Vagina (tissue), 2 donors: ENCODE measurements at regions not wholly inside any gene's neighbourhood (a gene's known extent, or its start where the extent isn't known, plus 50 kb on each side); places are given as distances from the start of the nearest gene placed in this dataset.
"Not testable (repeated sequence)": the region's sequence is repeated elsewhere in the genome, so short reads cannot be mapped to it uniquely, and the experiment has no call there.

Experiments used
- DNase-seq, 2 donors: peaks; one replicate each; pipeline ENCODE4 v3.0.0-alpha.2; 2017; ENCODE audit errors: extremely low spot score in 2 of 2
- H3K27ac ChIP-seq: fragments of 200-600 bp; sonication (generic); one replicate; pipeline ENCODE4 v1.5.1; 2019
- H3K27me3 ChIP-seq: fragments of 200-600 bp; sonication (generic); one replicate; pipeline ENCODE4 v1.5.1; 2019
- H3K36me3 ChIP-seq, 2 donors: fragments of 200-600 bp; sonication (generic); one replicate each; pipeline ENCODE4 v1.5.1; 2017 to 2019
- H3K4me1 ChIP-seq: fragments of 200-600 bp; sonication (generic); one replicate; pipeline ENCODE4 v1.5.1; 2019
- H3K4me3 ChIP-seq, 2 donors: fragments of 200-600 bp; sonication (generic); 1 replicate in 1 of 2; 2 replicates in 1 of 2; pipeline ENCODE4 v1.5.1; 2016 to 2019
- H3K9me3 ChIP-seq: fragments of 200-600 bp; sonication (generic); one replicate; pipeline ENCODE4 v1.5.1; 2019
- POLR2A ChIP-seq, 2 donors: fragments of 450-650 bp; IDR thresholded peaks; one replicate each; pipeline ENCODE4 v1.6.1; 2017; ENCODE audit warnings: antibody characterized with exemption in 2 of 2, mild to moderate bottlenecking in 2 of 2, moderate library complexity in 2 of 2
- POLR2AphosphoS5 ChIP-seq, 2 donors: sonication (generic); formaldehyde crosslinking; IDR thresholded peaks; one replicate each; pipeline ENCODE4 v1.9.0; 2017; ENCODE audit warnings: antibody characterized with exemption in 2 of 2, mild to moderate bottlenecking in 2 of 2, low read depth in 1 of 2; ENCODE audit not compliant: insufficient read depth in 1 of 2
- intact Hi-C: fragments of 100-400 bp; cut with DNase I; formaldehyde crosslinking; loops from one replicate; pipeline ENCODE4 v1.15.1; 2023
- TF ChIP-seq, protein P1 (sequence below), 3 experiments: fragments of 450-650 bp in 2 of 3; fragments of 200-600 bp in 1 of 3; sonication (generic) in 1 of 3; IDR thresholded peaks; one replicate each; pipeline ENCODE4 v1.5.1; 2017 to 2019; ENCODE audit warnings: antibody characterized with exemption in 3 of 3, mild to moderate bottlenecking in 2 of 3, moderate library complexity in 2 of 3

DNA sequence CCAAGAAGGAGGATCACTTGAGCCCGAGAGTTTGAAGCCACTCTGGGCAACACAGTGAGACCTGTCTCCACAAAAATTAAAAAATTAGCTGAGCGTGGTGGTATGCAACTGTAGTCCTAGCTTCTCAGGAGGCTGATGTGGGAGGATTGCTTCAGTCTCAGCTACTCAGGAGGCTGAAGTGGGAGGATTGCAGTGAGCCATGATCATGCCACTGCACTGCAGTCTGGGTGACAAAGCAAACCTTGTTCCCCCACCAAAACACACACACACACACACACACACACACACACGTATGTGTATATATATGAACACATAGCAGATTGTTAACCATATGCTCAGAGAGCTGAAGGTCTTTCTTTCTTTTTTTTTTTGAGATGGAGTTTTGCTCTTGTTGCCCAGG, 157.5 kb upstream of the MAST4 start:
- DNase-seq, result no peak
- no peak for TF ChIP-seq POLR2A (IDR thresholded peaks at IDR 0.05)
- TF ChIP-seq, protein P1, sequence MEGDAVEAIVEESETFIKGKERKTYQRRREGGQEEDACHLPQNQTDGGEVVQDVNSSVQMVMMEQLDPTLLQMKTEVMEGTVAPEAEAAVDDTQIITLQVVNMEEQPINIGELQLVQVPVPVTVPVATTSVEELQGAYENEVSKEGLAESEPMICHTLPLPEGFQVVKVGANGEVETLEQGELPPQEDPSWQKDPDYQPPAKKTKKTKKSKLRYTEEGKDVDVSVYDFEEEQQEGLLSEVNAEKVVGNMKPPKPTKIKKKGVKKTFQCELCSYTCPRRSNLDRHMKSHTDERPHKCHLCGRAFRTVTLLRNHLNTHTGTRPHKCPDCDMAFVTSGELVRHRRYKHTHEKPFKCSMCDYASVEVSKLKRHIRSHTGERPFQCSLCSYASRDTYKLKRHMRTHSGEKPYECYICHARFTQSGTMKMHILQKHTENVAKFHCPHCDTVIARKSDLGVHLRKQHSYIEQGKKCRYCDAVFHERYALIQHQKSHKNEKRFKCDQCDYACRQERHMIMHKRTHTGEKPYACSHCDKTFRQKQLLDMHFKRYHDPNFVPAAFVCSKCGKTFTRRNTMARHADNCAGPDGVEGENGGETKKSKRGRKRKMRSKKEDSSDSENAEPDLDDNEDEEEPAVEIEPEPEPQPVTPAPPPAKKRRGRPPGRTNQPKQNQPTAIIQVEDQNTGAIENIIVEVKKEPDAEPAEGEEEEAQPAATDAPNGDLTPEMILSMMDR (IDR thresholded peaks at IDR 0.05), result no peak
- TF ChIP-seq POLR2AphosphoS5 (IDR thresholded peaks at IDR 0.05; ENCODE audit: insufficient read depth in 1 of 2, low read depth in 1 of 2), result no peak

DNA sequence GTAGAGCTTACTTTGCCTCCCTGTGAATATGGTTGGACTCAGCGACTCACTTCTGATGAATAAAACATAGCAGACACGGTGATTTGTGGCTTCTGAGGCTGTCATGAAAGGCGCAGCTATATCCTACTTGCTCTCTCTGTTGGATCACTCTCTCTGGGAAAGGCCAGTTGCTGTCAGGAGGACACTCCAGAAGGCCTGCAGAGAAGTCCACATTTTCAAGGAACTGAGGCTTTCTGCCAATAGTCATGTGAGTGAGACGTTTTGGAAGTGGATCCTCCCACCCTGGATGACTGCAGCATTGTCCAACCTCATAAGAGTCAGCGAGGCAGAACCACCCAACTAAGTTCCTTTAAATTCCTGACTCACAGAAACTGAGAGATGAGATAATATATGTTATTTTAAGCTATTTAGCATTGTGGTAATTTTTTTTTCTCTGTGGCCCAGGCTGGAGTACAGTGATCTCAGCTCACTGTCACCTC, 156.0 kb upstream of the MAST4 start:
- no peaks in the 10 kb centered on the region for H3K9me3 ChIP-seq
- H3K36me3 ChIP-seq, result no peaks in the 10 kb centered on the region
- intact Hi-C loops, result no loop called here
- no peak for DNase-seq
- H3K27ac ChIP-seq, result no peak overlapping the region
- H3K27me3 ChIP-seq, result no peaks in the 10 kb centered on the region
- TF ChIP-seq POLR2A (IDR thresholded peaks at IDR 0.05), result no peak
- TF ChIP-seq POLR2AphosphoS5 (IDR thresholded peaks at IDR 0.05; ENCODE audit: insufficient read depth in 1 of 2, low read depth in 1 of 2), result no peak
- TF ChIP-seq, protein P1 (IDR thresholded peaks at IDR 0.05), result no peak
- H3K4me3 ChIP-seq, result no peak overlapping the region
- H3K4me1 ChIP-seq, result peaks cover 8% of the 10 kb centered on the region

More for the DNA sequence above, 157.5 kb upstream of the MAST4 start:
- intact Hi-C loops, result no loop called here
- Histone ChIP-seq H3K4me3 (no peak overlapping the region), H3K36me3 (no peaks in the 10 kb centered on the region), H3K4me1 (peaks cover 8% of the 10 kb centered on the region), H3K27me3 (no peaks in the 10 kb centered on the region), H3K27ac (no peak overlapping the region), H3K9me3 (no peaks in the 10 kb centered on the region)

DNA sequence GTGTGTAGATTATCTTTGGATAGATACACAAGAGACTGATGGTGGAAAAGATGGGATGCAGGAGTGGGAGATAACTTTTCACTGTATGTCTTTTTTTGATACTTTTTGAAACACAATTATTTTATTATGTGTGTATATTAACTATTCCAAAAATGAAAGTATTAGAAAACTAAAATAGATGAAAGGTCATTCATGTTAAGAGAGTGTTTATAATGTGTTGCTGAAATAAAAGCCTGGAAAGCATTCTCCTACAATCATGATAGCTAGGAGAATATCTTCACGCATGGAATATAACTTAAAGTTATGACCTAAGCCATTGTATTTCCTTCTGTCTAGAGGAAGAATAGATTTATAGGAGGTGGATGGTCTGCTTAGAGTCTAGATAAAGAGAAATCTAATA, 154.8 kb upstream of the MAST4 start:
- peaks cover 8% of the 10 kb centered on the region for H3K4me1 ChIP-seq
- H3K4me3 ChIP-seq, result no peak overlapping the region
- TF ChIP-seq, protein P1 (IDR thresholded peaks at IDR 0.05), result no peak
- TF ChIP-seq POLR2AphosphoS5 (IDR thresholded peaks at IDR 0.05; ENCODE audit: insufficient read depth in 1 of 2, low read depth in 1 of 2) (no peak), POLR2A (IDR thresholded peaks at IDR 0.05) (no peak)
- intact Hi-C loops, result no loop called here
- no peak overlapping the region for H3K27ac ChIP-seq
- H3K27me3 ChIP-seq, result no peaks in the 10 kb centered on the region
- DNase-seq, result no peak
- no peaks in the 10 kb centered on the region for H3K36me3 ChIP-seq
- no peaks in the 10 kb centered on the region for H3K9me3 ChIP-seq

- no peak for DNase-seq
- Histone ChIP-seq H3K27ac (no peak overlapping the region), H3K36me3 (no peaks in the 10 kb centered on the region), H3K4me3 (no peak overlapping the region), H3K27me3 (no peaks in the 10 kb centered on the region), H3K9me3 (no peaks in the 10 kb centered on the region), H3K4me1 (peaks cover 8% of the 10 kb centered on the region)
- intact Hi-C loops, result no loop called here
- no peak for TF ChIP-seq POLR2AphosphoS5 (IDR thresholded peaks at IDR 0.05; ENCODE audit: insufficient read depth in 1 of 2, low read depth in 1 of 2)
- TF ChIP-seq, protein P1 (IDR thresholded peaks at IDR 0.05), result no peak
- TF ChIP-seq POLR2A (IDR thresholded peaks at IDR 0.05), result no peak
Measured at GRCh38 chr5:66442951-66443445, 153.2 kb upstream of the MAST4 start.

- no peak overlapping the region for H3K4me3 ChIP-seq
- no peaks in the 10 kb centered on the region for H3K9me3 ChIP-seq
- H3K4me1 ChIP-seq, result peaks cover 8% of the 10 kb centered on the region
- DNase-seq, result no peak
- TF ChIP-seq POLR2A (IDR thresholded peaks at IDR 0.05), result no peak
- intact Hi-C loops, result no loop called here
- no peaks in the 10 kb centered on the region for H3K36me3 ChIP-seq
- no peaks in the 10 kb centered on the region for H3K27me3 ChIP-seq
- no peak overlapping the region for H3K27ac ChIP-seq
Measured at GRCh38 chr5:66443462-66444130, 152.6 kb upstream of the MAST4 start.

DNA sequence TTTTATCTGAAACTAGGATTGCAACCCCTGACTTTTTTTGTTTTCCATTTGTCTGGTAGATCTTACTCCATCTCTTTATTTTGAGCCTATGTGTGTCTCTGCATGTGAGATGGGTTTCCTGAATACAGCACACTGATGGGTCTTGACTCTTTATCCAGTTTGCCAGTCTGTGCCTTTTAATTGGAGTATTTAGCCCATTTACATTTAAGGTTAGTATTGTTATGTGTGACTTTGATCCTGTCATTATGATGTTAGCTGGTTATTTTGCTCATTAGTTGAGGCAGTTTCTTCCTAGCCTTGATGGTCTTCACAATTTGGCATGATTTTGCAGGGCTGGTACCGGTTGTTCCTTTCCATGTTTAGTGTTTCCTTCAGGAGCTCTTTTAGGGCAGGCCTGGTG, 148.1 kb upstream of the MAST4 start:
- DNase-seq, H3K4me1 ChIP-seq, intact Hi-C loops: not testable (repeated sequence)

More for the DNA sequence above, 148.1 kb upstream of the MAST4 start:
- H3K27me3 ChIP-seq, H3K27ac ChIP-seq, H3K4me3 ChIP-seq, H3K9me3 ChIP-seq, H3K36me3 ChIP-seq: not testable (repeated sequence)
